ENCODE measurements at regions not wholly inside any gene's neighbourhood (a gene's known extent, or its start where the extent isn't known, plus 50 kb on each side); places are given as distances from the start of the nearest gene placed in this dataset.

DNA sequence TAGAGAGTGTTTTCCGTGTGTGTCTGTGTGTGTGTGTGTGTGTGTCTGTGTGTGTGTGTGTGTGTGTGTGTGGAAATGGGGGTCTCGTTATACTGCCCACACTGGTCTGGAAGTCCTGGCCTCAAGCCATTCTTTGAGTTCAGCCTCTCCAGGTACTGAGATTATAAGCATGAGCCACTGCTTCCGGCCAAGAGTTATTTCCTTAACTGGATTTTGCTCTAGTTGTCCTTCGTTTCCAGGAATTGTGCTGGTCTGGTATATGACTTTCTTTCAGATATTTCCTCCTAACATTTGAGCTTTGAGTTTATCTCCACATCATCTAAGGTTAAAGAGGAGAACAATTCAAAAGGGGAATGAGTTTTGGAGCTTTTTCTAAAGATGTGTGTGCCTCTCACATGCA is 124.8 kb downstream of the SH3BGRL2 start:
- DNase-seq (ENCODE audit: low spot score) (no peak), ATAC-seq (no peak)
- ChIA-PET POLR2A (no interaction called here), CTCF (no interaction called here)
- Mint-ChIP-seq H3K9me3 (no peaks in the 10 kb centered on the region), H3K36me3 (no peaks in the 10 kb centered on the region), H3K4me3 (no peak overlapping the region), H3K4me1 (peaks cover 6% of the 10 kb centered on the region), H3K27ac (no peak overlapping the region), H3K27me3 (ENCODE audit: low read depth) (no peaks in the 10 kb centered on the region)
- TF ChIP-seq, protein P1, sequence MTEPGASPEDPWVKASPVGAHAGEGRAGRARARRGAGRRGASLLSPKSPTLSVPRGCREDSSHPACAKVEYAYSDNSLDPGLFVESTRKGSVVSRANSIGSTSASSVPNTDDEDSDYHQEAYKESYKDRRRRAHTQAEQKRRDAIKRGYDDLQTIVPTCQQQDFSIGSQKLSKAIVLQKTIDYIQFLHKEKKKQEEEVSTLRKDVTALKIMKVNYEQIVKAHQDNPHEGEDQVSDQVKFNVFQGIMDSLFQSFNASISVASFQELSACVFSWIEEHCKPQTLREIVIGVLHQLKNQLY (CRISPR knock-in tag; IDR thresholded peaks at IDR 0.05): no peak
- no peak for TF ChIP-seq ZNF317 (CRISPR knock-in tag; IDR thresholded peaks at IDR 0.05; ENCODE audit: borderline replicate concordance, low read depth)
- TF ChIP-seq, protein P2, sequence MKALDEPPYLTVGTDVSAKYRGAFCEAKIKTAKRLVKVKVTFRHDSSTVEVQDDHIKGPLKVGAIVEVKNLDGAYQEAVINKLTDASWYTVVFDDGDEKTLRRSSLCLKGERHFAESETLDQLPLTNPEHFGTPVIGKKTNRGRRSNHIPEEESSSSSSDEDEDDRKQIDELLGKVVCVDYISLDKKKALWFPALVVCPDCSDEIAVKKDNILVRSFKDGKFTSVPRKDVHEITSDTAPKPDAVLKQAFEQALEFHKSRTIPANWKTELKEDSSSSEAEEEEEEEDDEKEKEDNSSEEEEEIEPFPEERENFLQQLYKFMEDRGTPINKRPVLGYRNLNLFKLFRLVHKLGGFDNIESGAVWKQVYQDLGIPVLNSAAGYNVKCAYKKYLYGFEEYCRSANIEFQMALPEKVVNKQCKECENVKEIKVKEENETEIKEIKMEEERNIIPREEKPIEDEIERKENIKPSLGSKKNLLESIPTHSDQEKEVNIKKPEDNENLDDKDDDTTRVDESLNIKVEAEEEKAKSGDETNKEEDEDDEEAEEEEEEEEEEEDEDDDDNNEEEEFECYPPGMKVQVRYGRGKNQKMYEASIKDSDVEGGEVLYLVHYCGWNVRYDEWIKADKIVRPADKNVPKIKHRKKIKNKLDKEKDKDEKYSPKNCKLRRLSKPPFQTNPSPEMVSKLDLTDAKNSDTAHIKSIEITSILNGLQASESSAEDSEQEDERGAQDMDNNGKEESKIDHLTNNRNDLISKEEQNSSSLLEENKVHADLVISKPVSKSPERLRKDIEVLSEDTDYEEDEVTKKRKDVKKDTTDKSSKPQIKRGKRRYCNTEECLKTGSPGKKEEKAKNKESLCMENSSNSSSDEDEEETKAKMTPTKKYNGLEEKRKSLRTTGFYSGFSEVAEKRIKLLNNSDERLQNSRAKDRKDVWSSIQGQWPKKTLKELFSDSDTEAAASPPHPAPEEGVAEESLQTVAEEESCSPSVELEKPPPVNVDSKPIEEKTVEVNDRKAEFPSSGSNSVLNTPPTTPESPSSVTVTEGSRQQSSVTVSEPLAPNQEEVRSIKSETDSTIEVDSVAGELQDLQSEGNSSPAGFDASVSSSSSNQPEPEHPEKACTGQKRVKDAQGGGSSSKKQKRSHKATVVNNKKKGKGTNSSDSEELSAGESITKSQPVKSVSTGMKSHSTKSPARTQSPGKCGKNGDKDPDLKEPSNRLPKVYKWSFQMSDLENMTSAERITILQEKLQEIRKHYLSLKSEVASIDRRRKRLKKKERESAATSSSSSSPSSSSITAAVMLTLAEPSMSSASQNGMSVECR (CRISPR knock-in tag; IDR thresholded peaks at IDR 0.05; ENCODE audit: borderline replicate concordance): no peak
- TF ChIP-seq, protein P3, sequence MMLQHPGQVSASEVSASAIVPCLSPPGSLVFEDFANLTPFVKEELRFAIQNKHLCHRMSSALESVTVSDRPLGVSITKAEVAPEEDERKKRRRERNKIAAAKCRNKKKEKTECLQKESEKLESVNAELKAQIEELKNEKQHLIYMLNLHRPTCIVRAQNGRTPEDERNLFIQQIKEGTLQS (CRISPR knock-in tag; conservative IDR thresholded peaks at IDR 0.05): no peak
- TF ChIP-seq ELF4 (CRISPR knock-in tag; IDR thresholded peaks at IDR 0.05; ENCODE audit: low read depth): no peak
- no peak for TF ChIP-seq ZNF232 (CRISPR knock-in tag; IDR thresholded peaks at IDR 0.05)
- TF ChIP-seq, protein P4, sequence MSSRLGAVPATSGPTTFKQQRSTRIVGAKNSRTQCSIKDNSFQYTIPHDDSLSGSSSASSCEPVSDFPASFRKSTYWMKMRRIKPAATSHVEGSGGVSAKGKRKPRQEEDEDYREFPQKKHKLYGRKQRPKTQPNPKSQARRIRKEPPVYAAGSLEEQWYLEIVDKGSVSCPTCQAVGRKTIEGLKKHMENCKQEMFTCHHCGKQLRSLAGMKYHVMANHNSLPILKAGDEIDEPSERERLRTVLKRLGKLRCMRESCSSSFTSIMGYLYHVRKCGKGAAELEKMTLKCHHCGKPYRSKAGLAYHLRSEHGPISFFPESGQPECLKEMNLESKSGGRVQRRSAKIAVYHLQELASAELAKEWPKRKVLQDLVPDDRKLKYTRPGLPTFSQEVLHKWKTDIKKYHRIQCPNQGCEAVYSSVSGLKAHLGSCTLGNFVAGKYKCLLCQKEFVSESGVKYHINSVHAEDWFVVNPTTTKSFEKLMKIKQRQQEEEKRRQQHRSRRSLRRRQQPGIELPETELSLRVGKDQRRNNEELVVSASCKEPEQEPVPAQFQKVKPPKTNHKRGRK (CRISPR knock-in tag; IDR thresholded peaks at IDR 0.05; ENCODE audit: borderline replicate concordance): no peak
- TF ChIP-seq, protein P5, sequence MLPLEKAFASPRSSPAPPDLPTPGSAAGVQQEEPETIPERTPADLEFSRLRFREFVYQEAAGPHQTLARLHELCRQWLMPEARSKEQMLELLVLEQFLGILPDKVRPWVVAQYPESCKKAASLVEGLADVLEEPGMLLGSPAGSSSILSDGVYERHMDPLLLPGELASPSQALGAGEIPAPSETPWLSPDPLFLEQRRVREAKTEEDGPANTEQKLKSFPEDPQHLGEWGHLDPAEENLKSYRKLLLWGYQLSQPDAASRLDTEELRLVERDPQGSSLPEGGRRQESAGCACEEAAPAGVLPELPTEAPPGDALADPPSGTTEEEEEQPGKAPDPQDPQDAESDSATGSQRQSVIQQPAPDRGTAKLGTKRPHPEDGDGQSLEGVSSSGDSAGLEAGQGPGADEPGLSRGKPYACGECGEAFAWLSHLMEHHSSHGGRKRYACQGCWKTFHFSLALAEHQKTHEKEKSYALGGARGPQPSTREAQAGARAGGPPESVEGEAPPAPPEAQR (CRISPR knock-in tag; IDR thresholded peaks at IDR 0.05): no peak
